HEK293 (cell line): ENCODE measurements at regions not wholly inside any gene's neighbourhood (a gene's known extent, or its start where the extent isn't known, plus 50 kb on each side); places are given as distances from the start of the nearest gene placed in this dataset.

Experiments used
- CTCF ChIA-PET: fragments of 350-600 bp; formaldehyde crosslinking; extraction: SDS; loops from one replicate; lab custom pipeline; 2021; ENCODE audit warnings: antibody characterized with exemption; lab: Yijun Ruan, JAX
- POLR2A ChIA-PET: fragments of 300-600 bp; formaldehyde crosslinking; extraction: SDS; loops from one replicate; lab custom pipeline; 2020; ENCODE audit warnings: antibody characterized with exemption, inconsistent platforms; lab: Yijun Ruan, JAX
- H3K27ac ChIP-seq: fragments of 200-500 bp; sonication (Bioruptor generic); 2 replicates; pipeline ENCODE4 v1.5.1; 2014; ENCODE audit warnings: low read depth, low read length, control low read depth, inconsistent platforms; ENCODE audit errors: extremely low read depth
- H3K36me3 ChIP-seq, 2 experiments: fragments of 200-500 bp in 1 of 2; sonication (Bioruptor generic) in 1 of 2; 1 replicate in 1 of 2; 2 replicates in 1 of 2; pipeline ENCODE4 v1.5.1; 2014 to 2017; ENCODE audit warnings: inconsistent platforms in 2 of 2, low read length in 2 of 2; ENCODE audit not compliant: control insufficient read depth in 2 of 2, insufficient read depth in 1 of 2
- H3K4me1 ChIP-seq: fragments of 200-500 bp; sonication (Bioruptor generic); 2 replicates; pipeline ENCODE4 v1.5.1; 2014; ENCODE audit warnings: mild to moderate bottlenecking, low read length, inconsistent platforms; ENCODE audit not compliant: control insufficient read depth, insufficient read depth
- H3K4me3 ChIP-seq: 2 replicates; pipeline ENCODE4 v1.5.1; 2011; ENCODE audit warnings: low read depth, mild to moderate bottlenecking, control low read depth, low read length, moderate library complexity
- H3K9me3 ChIP-seq: fragments of 200-500 bp; sonication (Bioruptor generic); 2 replicates; pipeline ENCODE4 v1.5.1; 2014; ENCODE audit warnings: low read depth, low read length, inconsistent platforms; ENCODE audit not compliant: control insufficient read depth, insufficient read depth
- HIC1 ChIP-seq: fragments of 450-650 bp; formaldehyde crosslinking; IDR thresholded peaks from 2 replicates; pipeline ENCODE4 v1.5.1; 2016; ENCODE audit warnings: missing biosample characterization, missing genetic modification characterization
- PATZ1 ChIP-seq: fragments of 450-650 bp; formaldehyde crosslinking; IDR thresholded peaks from 2 replicates; pipeline ENCODE4 v1.5.1; 2016; ENCODE audit warnings: missing biosample characterization, missing genetic modification characterization
- PRDM10 ChIP-seq: fragments of 450-650 bp; formaldehyde crosslinking; IDR thresholded peaks from 2 replicates; pipeline ENCODE4 v1.5.1; 2016; ENCODE audit warnings: missing biosample characterization, missing genetic modification characterization
- TSHZ1 ChIP-seq: fragments of 450-650 bp; formaldehyde crosslinking; IDR thresholded peaks from 2 replicates; pipeline ENCODE4 v1.5.1; 2016; ENCODE audit warnings: missing biosample characterization, missing genetic modification characterization, borderline replicate concordance
- ZNF10 ChIP-seq: fragments of 450-650 bp; formaldehyde crosslinking; IDR thresholded peaks from 2 replicates; pipeline ENCODE4 v1.5.1; 2017; ENCODE audit warnings: missing biosample characterization, missing genetic modification characterization
- ZNF114 ChIP-seq: fragments of 450-650 bp; formaldehyde crosslinking; IDR thresholded peaks from 2 replicates; pipeline ENCODE4 v1.5.0; 2017; ENCODE audit warnings: missing biosample characterization, missing genetic modification characterization
- ZNF16 ChIP-seq: fragments of 450-650 bp; formaldehyde crosslinking; IDR thresholded peaks from 2 replicates; pipeline ENCODE4 v1.5.1; 2016; ENCODE audit warnings: low read depth, missing biosample characterization, missing genetic modification characterization
- ZNF19 ChIP-seq: fragments of 450-650 bp; formaldehyde crosslinking; IDR thresholded peaks from 2 replicates; pipeline ENCODE4; 2016; ENCODE audit warnings: missing biosample characterization, missing genetic modification characterization, low read depth
- ZNF239 ChIP-seq: fragments of 450-650 bp; formaldehyde crosslinking; IDR thresholded peaks from 2 replicates; pipeline ENCODE4 v1.5.1; 2016; ENCODE audit warnings: missing biosample characterization, missing genetic modification characterization
- ZNF274 ChIP-seq, 2 experiments: fragments of 200-500 bp in 1 of 2; fragments of 450-650 bp in 1 of 2; sonication (Bioruptor generic) in 1 of 2; formaldehyde crosslinking in 1 of 2; IDR thresholded peaks; 2 replicates each; pipeline versions ENCODE4 v1.5.1 to v1.6.1; 2014 to 2016; ENCODE audit warnings: borderline replicate concordance in 1 of 2, inconsistent platforms in 1 of 2, low read length in 1 of 2, missing biosample characterization in 1 of 2, missing genetic modification characterization in 1 of 2
- ZNF366 ChIP-seq: fragments of 450-650 bp; formaldehyde crosslinking; conservative IDR thresholded peaks from 2 replicates; pipeline ENCODE4 v1.5.1; 2016; ENCODE audit warnings: missing biosample characterization, missing genetic modification characterization

GRCh38 chr12:114193474-114193873 is 212.5 kb downstream of the TBX5 start (continued):
- TF ChIP-seq HIC1 (tag by site-specific recombination) (no peak), ZNF10 (no peak), ZNF366 (no peak)

GRCh38 chr12:114192549-114192948 is 213.4 kb downstream of the TBX5 start:
- Histone ChIP-seq H3K9me3 (no peaks in the 10 kb centered on the region), H3K4me3 (no peak overlapping the region), H3K36me3 (no peaks in the 10 kb centered on the region), H3K4me1 (no peaks in the 10 kb centered on the region), H3K27ac (no peak overlapping the region)
- TF ChIP-seq ZNF16 (tag by site-specific recombination) (no peak), ZNF19 (tag by site-specific recombination) (no peak), ZNF274 (IDR thresholded peaks at IDR 0.05; ENCODE audit: low read length) (no peak), ZNF274 (tag by site-specific recombination; IDR thresholded peaks at IDR 0.05; ENCODE audit: borderline replicate concordance) (no peak), TSHZ1 (tag by site-specific recombination) (no peak)
- ChIA-PET CTCF (interaction anchor here (0.9 kb wide), 1 partner anchor 283 kb away, joined by 3 read pairs; no protein-coding TSS in a partner anchor), POLR2A (no interaction called here)

- no peaks in the 10 kb centered on the region for H3K9me3 ChIP-seq
- ChIA-PET CTCF (interaction anchor here (0.9 kb wide), 1 partner anchor 284 kb away, joined by 3 read pairs; no protein-coding TSS in a partner anchor), POLR2A (no interaction called here)
- H3K36me3 ChIP-seq: no peaks in the 10 kb centered on the region
- no peak overlapping the region for H3K27ac ChIP-seq
- H3K4me1 ChIP-seq: no peaks in the 10 kb centered on the region
- TF ChIP-seq PATZ1 (tag by site-specific recombination) (no peak), PRDM10 (no peak), ZNF114 (tag by site-specific recombination) (no peak), ZNF239 (tag by site-specific recombination) (no peak)
- H3K4me3 ChIP-seq: no peak overlapping the region
These were observed 213.9 kb downstream of the TBX5 start for GRCh38 chr12:114192013-114192412.
